Skeletal muscle cell (primary cell): ENCODE measurements at regions not wholly inside any gene's neighbourhood (a gene's known extent, or its start where the extent isn't known, plus 50 kb on each side); places are given as distances from the start of the nearest gene placed in this dataset.

Source experiments
- DNase-seq: peaks from one replicate; pipeline ENCODE4 v3.0.0-alpha.2; 2010; ENCODE audit warnings: low read depth
- H3K4me3 ChIP-seq: 2 replicates; pipeline ENCODE4 v1.5.1; 2011; ENCODE audit warnings: low read depth, mild to moderate bottlenecking, control low read depth, low read length, moderate library complexity

DNA sequence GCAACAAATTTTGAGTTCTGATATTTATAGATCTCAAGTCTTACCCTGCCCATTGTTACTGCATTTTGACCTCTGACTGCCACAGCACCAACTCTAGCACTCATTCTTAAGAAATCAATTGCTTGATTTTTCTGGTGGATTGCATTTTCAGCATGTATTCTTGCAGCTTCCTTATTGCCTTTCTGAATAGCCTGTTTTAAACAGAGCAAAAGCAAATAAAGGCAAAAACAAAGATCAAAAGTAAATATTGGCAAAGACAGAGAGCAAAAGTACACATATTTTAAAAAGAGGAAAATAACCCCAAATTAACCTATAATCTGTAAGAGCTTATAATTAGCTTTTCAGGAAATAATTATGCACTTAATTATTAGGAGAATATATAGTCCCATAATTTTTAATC is 129.4 kb upstream of the TENT5D start:
- no peak for DNase-seq
- H3K4me3 ChIP-seq, result no peak overlapping the region

DNA sequence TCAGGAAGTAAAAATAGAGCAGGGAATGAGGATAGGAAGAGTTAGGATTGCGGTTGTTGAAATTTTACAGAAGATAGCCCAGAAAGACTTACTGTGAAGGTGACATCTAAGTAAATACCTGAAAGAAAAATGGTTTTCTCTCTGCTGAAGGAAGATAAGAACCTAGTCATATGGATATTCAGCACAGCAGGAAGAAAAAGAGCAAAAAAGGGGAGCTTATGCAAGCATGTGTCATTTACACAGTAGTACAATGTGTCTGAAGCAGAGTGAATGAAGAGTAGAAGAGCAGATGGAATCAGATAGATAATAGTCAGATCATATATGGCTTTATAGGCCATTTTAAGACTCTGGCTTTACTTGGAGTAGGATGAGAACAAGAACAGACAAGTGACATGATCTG is 126.9 kb upstream of the TENT5D start:
- DNase-seq, result no peak
- no peak overlapping the region for H3K4me3 ChIP-seq

DNA sequence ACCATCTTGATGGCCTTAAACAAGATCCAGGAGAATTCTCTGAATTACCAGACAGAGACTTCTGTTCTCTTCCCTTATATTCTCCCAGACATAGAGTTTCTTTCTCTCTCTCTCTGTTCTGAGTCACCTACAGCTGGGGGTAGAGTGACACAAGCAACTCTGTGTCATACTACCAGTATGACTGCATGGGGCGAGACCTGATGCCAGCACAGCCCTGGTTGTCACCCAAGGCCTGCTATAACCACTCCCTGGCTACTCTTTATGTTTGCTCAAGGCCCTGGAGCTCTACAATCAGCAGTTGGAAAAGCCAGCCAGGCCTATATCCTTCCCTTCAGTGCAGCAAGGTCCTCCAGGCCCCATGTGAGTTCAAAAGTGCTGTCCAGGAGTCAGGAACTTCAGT is 114.2 kb upstream of the TENT5D start:
- H3K4me3 ChIP-seq, result no peak overlapping the region
- no peak for DNase-seq

DNA sequence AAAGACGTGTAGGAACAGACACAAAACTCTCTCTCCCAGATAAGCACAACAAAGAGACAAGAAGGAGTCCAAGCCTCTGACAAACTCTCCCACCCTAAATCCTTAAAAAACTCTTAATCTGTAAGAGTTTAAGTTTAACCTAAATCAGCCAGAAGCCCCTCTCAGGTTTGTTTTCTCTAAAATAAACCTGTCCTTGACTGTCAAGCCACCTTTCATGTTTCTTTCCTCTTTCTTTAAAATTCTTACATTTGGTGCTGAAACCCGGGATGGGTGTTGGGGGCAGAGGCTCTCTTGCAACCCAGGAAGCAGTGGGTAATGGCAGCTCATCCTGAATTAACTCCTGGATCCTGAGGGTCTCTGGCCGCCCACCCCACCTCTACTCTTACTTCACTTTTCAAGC is 107.8 kb upstream of the TENT5D start:
- H3K4me3 ChIP-seq, result no peak overlapping the region
- no peak for DNase-seq

DNA sequence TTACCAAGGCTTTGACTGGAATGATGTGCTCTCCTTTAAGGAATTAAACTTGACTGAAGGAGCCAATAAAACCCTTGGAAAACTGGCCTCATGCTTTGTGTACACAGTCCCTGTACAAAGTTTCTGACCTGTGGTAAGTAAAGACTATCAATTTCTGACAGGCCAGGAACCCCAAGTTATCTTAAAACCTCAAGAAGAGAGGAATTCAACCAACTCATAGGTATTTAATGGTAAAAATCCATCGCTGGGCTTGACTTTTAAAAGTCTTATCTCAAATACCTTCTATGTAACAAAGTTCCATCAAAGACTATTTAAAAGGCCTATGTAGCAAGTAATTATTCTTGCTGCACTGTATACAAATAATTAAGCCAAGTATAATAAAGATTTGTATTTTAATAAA is 103.7 kb upstream of the TENT5D start:
- H3K4me3 ChIP-seq, result no peak overlapping the region
- DNase-seq, result no peak

DNA sequence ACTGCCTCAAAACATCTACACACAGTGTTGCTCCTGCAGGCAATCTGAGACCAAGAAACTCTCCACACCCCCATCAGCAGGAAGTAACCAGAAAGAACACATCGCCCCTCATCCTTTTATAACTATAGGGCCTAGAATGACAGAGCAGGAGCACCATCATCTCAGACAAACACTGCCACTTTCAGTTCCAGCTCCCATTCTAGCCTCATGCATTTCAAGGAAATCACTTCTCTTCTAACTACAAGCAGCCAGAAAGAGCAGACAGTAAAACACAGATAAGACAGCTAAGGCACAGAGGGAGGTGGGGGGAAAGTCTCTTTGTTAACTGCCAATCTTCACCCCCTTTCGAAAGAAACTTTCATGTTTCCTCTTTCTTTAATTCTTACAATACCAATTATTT is 102.6 kb upstream of the TENT5D start:
- no peak overlapping the region for H3K4me3 ChIP-seq
- DNase-seq, result no peak

DNA sequence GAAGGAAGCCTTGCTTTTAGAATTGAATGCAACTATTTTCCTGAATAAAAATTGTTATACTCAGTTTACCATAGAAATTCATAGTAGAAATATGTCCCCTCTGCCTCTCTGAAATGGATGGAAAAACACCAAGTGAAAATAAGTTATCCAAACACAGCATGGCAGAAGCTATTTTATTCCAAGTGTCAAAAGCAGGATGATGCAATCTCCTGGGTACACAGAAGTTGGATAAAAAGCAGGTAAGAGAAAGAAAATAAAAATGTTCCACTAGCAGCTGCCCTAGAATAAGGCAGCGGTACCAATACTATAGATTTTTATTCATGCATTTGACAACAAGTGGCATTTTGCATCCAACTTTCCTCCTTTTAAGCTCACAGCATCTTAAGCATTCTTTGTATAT is 89.0 kb upstream of the TENT5D start:
- DNase-seq, result no peak
- H3K4me3 ChIP-seq, result no peak overlapping the region

DNA sequence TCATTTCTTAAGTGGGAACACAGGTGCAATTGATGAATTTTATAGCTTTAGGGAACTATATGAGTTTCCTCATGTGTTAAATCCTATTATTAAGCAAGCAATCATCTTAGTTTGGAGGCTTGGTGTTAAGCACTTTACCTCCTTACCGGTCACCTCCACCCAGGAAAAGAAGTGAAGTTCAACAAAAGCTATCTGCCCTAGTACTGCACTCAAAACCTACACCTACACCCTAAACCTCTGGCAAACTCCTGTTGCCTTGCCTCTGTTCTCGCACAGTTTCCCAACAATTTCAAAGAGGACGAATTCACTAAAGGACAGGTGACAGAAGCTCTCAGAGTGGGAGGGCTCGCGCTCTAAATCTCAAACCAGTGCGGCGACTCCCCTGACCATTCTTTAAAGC is 85.7 kb upstream of the TENT5D start:
- no peak for DNase-seq
- no peak overlapping the region for H3K4me3 ChIP-seq

DNA sequence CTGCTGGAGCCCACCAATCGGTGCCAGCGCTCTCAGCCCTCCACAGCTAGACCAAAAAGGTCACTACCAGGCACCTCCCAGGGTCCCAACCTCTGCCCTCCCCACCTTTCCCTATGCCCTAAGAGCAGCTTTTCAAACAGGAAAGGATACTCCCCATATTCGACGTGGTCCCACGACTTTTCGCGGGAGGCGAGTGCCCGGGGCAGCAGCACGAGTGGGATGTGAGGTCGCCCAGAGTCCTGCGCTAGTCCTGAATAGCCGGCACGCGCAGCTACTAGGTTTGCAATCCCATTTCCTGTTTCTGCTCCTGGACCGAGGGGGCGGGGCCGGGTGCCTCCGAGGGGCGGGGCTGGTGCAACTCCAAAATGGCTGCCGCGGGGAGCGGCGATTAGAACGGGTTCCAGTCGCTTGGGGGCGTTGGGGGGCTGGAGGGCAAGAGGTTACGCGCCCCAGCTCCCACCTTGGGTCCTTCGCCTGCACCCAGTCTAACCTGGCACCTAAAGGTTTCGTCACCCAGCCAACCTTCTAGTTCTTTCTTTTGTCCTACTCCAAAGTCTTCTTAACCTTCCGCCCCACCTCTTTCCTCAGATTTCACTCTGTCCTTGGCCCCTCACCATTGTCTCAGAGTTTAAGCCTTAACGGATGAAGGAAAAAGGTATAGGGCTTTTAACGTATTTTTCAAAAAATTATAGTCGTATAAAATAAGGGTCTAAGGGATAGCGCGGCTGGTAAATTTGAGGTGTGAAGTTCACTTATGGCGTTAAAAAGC is 85.0 kb upstream of the TENT5D start:
- peak overlapping the region; percentile 15 for H3K4me3 ChIP-seq
- no peak for DNase-seq

DNA sequence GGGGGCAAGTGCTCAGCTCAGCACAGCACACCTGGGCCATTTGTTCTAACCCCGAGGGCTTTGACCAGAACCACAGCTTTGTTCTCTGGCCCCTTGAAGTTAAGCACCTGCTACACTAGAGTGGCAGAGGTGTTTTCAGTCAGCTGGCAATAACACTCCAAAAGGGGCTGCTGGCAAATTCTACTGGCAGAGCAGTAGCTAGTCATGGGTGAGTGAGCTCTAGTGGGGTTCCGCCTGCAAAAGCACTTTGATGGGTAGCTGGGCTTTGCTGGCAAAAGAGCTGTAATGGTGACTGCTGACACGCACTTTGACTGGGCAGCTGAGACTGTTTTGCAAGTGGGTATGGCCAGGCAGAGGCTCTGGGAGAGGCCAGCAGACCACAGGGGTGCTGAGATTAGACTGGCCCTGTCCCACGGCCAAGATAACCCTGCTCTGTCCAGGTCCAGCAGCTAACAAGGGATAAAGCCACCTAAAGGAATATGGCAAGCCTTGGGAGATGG is 65.2 kb upstream of the TENT5D start:
- DNase-seq, result no peak

More for the DNA sequence above, 65.2 kb upstream of the TENT5D start:
- no peak overlapping the region for H3K4me3 ChIP-seq
